ENCODE measurements at regions not wholly inside any gene's neighbourhood (a gene's known extent, or its start where the extent isn't known, plus 50 kb on each side); places are given as distances from the start of the nearest gene placed in this dataset.

GRCh38 chr16:49929626-49930025 is 73.7 kb upstream of the ZNF423 start:
- TF ChIP-seq CTCF (IDR thresholded peaks at IDR 0.05; ENCODE audit: insufficient read depth, missing control alignments) = no peak
- FAIRE-seq (no peak), DNase-seq (ENCODE audit: insufficient read length, low spot score) (no peak)

- no peak for DNase-seq (ENCODE audit: insufficient read length, low spot score)
- FAIRE-seq = no peak
These were observed 74.9 kb upstream of the ZNF423 start for GRCh38 chr16:49930841-49931240.

GRCh38 chr16:49931266-49931665 is 75.4 kb upstream of the ZNF423 start:
- no peak for TF ChIP-seq CTCF (IDR thresholded peaks at IDR 0.05; ENCODE audit: insufficient read depth, missing control alignments)
- FAIRE-seq = no peak
- DNase-seq (ENCODE audit: insufficient read length, low spot score) = no peak

More at GRCh38 chr16:49930841-49931240, 74.9 kb upstream of the ZNF423 start:
- TF ChIP-seq CTCF (IDR thresholded peaks at IDR 0.05; ENCODE audit: insufficient read depth, missing control alignments) = no peak

GRCh38 chr16:49931916-49932315 is 76.0 kb upstream of the ZNF423 start:
- FAIRE-seq (no peak), DNase-seq (ENCODE audit: insufficient read length, low spot score) (no peak)
- no peak for TF ChIP-seq CTCF (IDR thresholded peaks at IDR 0.05; ENCODE audit: insufficient read depth, missing control alignments)

GRCh38 chr16:49932434-49932833 is 76.5 kb upstream of the ZNF423 start:
- FAIRE-seq = no peak
- no peak for DNase-seq (ENCODE audit: insufficient read length, low spot score)
- TF ChIP-seq CTCF (IDR thresholded peaks at IDR 0.05; ENCODE audit: insufficient read depth, missing control alignments) = no peak

- no peak for FAIRE-seq
- DNase-seq (ENCODE audit: insufficient read length, low spot score) = no peak
- TF ChIP-seq CTCF (IDR thresholded peaks at IDR 0.05; ENCODE audit: insufficient read depth, missing control alignments) = no peak
These were observed 77.0 kb upstream of the ZNF423 start for GRCh38 chr16:49932946-49933345.

GRCh38 chr16:49936791-49937190 is 80.9 kb upstream of the ZNF423 start:
- DNase-seq (ENCODE audit: insufficient read length, low spot score) (no peak), FAIRE-seq (no peak)

More at GRCh38 chr16:49936791-49937190, 80.9 kb upstream of the ZNF423 start:
- TF ChIP-seq CTCF (IDR thresholded peaks at IDR 0.05; ENCODE audit: insufficient read depth, missing control alignments) = no peak
